Panc1 (cell line): ENCODE measurements at regions not wholly inside any gene's neighbourhood (a gene's known extent, or its start where the extent isn't known, plus 50 kb on each side); places are given as distances from the start of the nearest gene placed in this dataset.

Source experiments
- ATAC-seq: fragments of 200-7000 bp; cut with Tn5 transposase; 2 replicates; pipeline ENCODE4 v1.9.1; 2020; ENCODE audit warnings: mild to moderate bottlenecking, moderate library complexity
- BruUV-seq: library from RNA; stranded (reverse); fragments of 400-500 nt; replicated peaks from 2 replicates; lab custom pipeline; 2021; lab: Mats Ljungman, UMichigan
- CTCF ChIA-PET: fragments of 300-600 bp; sonication (Branson Sonifier 250); formaldehyde crosslinking; loops from one replicate; lab custom pipeline; 2022; ENCODE audit warnings: antibody characterized with exemption; lab: Charles Lee
- POLR2A ChIA-PET: fragments of 300-600 bp; sonication (Branson Sonifier 250); formaldehyde crosslinking; loops from one replicate; lab custom pipeline; 2022; ENCODE audit warnings: antibody characterized with exemption; lab: Charles Lee
- DNase-seq: peaks from one replicate; pipeline ENCODE4 v3.0.0-alpha.2; 2010; ENCODE audit warnings: low read depth, low spot score
- H3K27ac ChIP-seq: 2 replicates; pipeline ENCODE4 v1.5.1; 2011; ENCODE audit warnings: mild to moderate bottlenecking, low read length, inconsistent platforms
- H3K27me3 ChIP-seq: fragments of 200-500 bp; sonication (Bioruptor generic); 2 replicates; pipeline ENCODE4 v1.6.0; 2014; ENCODE audit warnings: low read length, inconsistent platforms; ENCODE audit not compliant: control insufficient read depth, insufficient read depth
- H3K36me3 ChIP-seq: fragments of 200-500 bp; sonication (Bioruptor generic); 2 replicates; pipeline ENCODE4 v1.5.1; 2014; ENCODE audit warnings: inconsistent platforms, mild to moderate bottlenecking, low read length, moderate library complexity; ENCODE audit not compliant: control insufficient read depth, insufficient read depth
- H3K4me1 ChIP-seq: 2 replicates; pipeline ENCODE4 v1.5.1; 2011; ENCODE audit warnings: inconsistent platforms, mild to moderate bottlenecking, low read length, moderate library complexity; ENCODE audit not compliant: control insufficient read depth, insufficient read depth
- H3K4me3 ChIP-seq, 2 experiments: 2 replicates each; pipeline ENCODE4 v1.5.1; 2011 to 2012; ENCODE audit warnings: low read depth in 2 of 2, low read length in 2 of 2, mild to moderate bottlenecking in 2 of 2, inconsistent platforms in 1 of 2, moderate library complexity in 1 of 2
- H3K9me3 ChIP-seq: fragments of 200-500 bp; sonication (Bioruptor generic); 2 replicates; pipeline ENCODE4 v1.5.1; 2014; ENCODE audit warnings: low read depth, mild to moderate bottlenecking, inconsistent platforms, low read length, moderate library complexity; ENCODE audit not compliant: control insufficient read depth, insufficient read depth
- POLR2AphosphoS5 ChIP-seq: IDR thresholded peaks from 2 replicates; pipeline ENCODE4 v1.6.1; 2012; ENCODE audit warnings: mild to moderate bottlenecking, low read depth, low read length, moderate library complexity
- SIN3A ChIP-seq: IDR thresholded peaks from 2 replicates; pipeline ENCODE4 v1.6.1; 2012; ENCODE audit warnings: low read depth, mild to moderate bottlenecking, low read length, moderate library complexity, borderline replicate concordance; ENCODE audit not compliant: insufficient read depth
- TCF7L2 ChIP-seq: IDR thresholded peaks from 2 replicates; pipeline ENCODE4 v1.6.1; 2011; ENCODE audit warnings: mild to moderate bottlenecking, low read depth, low read length, inconsistent platforms
- in situ Hi-C: cut with HindIII; loops from 2 replicates; pipeline ENCODE4 v1.10.0; 2016; ENCODE audit warnings: low sequenced_read_pairs, low pct_unique_long_range_greater_than_20kb
- intact Hi-C: fragments of 100-400 bp; cut with micrococcal nuclease; formaldehyde crosslinking; loops from one replicate; pipeline ENCODE4 v1.10.0; 2022; ENCODE audit not compliant: unreplicated experiment
- TF ChIP-seq, protein P1 (sequence below), 2 experiments: IDR thresholded peaks; 2 replicates each; pipeline ENCODE4 v1.6.1; 2011 to 2012; ENCODE audit warnings: low read depth in 2 of 2, control low read depth in 1 of 2, low read length in 1 of 2, mild to moderate bottlenecking in 1 of 2, moderate library complexity in 1 of 2; ENCODE audit not compliant: insufficient read depth in 1 of 2
- TF ChIP-seq, protein P2 (sequence below): fragments of 450-650 bp; IDR thresholded peaks from 2 replicates; pipeline ENCODE4 v1.5.1; 2017; ENCODE audit warnings: mild to moderate bottlenecking

DNA sequence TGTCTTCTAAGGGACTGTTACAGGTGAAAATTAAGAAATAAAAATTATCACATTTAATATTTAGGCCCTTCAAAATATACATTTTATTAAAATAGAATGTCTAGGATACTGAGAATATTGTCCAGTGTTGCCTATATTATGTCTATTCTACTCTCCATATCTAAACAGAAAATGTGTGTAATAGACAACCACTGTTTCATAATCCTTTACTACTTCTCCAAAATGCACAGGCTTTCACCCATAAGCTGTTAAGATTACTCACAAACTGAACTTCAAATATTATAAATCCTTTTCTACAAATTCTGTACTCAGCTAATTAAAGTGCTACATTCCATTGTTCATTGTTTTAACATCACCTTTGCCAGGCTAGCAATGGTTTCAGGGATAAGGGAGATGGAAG lies 56.7 kb upstream of the TFEC start:
- H3K27me3 ChIP-seq = no peaks in the 10 kb centered on the region
- no peaks in the 10 kb centered on the region for H3K36me3 ChIP-seq
- ATAC-seq (no peak), DNase-seq (no peak)
- no peak overlapping the region for H3K4me3 ChIP-seq
- H3K4me1 ChIP-seq = no peaks in the 10 kb centered on the region
- CTCF ChIA-PET = no interaction called here
- no peak for TF ChIP-seq TCF7L2
- TF ChIP-seq, protein P1, sequence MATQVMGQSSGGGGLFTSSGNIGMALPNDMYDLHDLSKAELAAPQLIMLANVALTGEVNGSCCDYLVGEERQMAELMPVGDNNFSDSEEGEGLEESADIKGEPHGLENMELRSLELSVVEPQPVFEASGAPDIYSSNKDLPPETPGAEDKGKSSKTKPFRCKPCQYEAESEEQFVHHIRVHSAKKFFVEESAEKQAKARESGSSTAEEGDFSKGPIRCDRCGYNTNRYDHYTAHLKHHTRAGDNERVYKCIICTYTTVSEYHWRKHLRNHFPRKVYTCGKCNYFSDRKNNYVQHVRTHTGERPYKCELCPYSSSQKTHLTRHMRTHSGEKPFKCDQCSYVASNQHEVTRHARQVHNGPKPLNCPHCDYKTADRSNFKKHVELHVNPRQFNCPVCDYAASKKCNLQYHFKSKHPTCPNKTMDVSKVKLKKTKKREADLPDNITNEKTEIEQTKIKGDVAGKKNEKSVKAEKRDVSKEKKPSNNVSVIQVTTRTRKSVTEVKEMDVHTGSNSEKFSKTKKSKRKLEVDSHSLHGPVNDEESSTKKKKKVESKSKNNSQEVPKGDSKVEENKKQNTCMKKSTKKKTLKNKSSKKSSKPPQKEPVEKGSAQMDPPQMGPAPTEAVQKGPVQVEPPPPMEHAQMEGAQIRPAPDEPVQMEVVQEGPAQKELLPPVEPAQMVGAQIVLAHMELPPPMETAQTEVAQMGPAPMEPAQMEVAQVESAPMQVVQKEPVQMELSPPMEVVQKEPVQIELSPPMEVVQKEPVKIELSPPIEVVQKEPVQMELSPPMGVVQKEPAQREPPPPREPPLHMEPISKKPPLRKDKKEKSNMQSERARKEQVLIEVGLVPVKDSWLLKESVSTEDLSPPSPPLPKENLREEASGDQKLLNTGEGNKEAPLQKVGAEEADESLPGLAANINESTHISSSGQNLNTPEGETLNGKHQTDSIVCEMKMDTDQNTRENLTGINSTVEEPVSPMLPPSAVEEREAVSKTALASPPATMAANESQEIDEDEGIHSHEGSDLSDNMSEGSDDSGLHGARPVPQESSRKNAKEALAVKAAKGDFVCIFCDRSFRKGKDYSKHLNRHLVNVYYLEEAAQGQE (IDR thresholded peaks at IDR 0.05; ENCODE audit: insufficient read depth in 1 of 2, low read depth in 2 of 2, low read length in 1 of 2) = no peak
- TF ChIP-seq POLR2AphosphoS5 = no peak
- TF ChIP-seq SIN3A = no peak
- TF ChIP-seq, protein P2, sequence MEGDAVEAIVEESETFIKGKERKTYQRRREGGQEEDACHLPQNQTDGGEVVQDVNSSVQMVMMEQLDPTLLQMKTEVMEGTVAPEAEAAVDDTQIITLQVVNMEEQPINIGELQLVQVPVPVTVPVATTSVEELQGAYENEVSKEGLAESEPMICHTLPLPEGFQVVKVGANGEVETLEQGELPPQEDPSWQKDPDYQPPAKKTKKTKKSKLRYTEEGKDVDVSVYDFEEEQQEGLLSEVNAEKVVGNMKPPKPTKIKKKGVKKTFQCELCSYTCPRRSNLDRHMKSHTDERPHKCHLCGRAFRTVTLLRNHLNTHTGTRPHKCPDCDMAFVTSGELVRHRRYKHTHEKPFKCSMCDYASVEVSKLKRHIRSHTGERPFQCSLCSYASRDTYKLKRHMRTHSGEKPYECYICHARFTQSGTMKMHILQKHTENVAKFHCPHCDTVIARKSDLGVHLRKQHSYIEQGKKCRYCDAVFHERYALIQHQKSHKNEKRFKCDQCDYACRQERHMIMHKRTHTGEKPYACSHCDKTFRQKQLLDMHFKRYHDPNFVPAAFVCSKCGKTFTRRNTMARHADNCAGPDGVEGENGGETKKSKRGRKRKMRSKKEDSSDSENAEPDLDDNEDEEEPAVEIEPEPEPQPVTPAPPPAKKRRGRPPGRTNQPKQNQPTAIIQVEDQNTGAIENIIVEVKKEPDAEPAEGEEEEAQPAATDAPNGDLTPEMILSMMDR = no peak
- in situ Hi-C loops = no loop called here
- POLR2A ChIA-PET = no interaction called here
- no peak overlapping the region for H3K27ac ChIP-seq
- no peaks in the 10 kb centered on the region for H3K9me3 ChIP-seq
- intact Hi-C loops = no loop called here
- no TSS peak for BruUV-seq

DNA sequence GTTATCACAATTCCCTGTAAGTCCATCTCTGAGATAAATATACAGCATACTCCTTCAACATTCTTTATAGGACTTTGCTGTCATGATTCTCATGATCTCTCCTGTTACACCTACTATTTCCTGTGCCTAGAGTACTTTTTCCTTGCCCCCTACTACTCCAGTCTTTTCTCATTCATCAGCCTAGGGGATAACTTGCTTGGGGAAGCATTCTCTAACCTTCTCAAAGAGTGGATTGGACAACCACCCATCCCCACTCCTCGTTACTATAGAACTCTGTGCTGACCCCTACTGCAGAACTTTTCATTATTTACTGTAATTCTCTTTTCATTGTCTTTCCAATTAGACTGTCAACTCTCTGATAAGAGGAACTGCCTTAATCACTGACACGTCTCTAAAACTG lies 57.4 kb upstream of the TFEC start:
- Histone ChIP-seq H3K9me3 (no peaks in the 10 kb centered on the region), H3K4me3 (no peak overlapping the region), H3K36me3 (no peaks in the 10 kb centered on the region), H3K27me3 (no peaks in the 10 kb centered on the region), H3K4me1 (no peaks in the 10 kb centered on the region), H3K27ac (no peak overlapping the region)
- BruUV-seq = no TSS peak
- CTCF ChIA-PET = no interaction called here
- TF ChIP-seq, protein P2 = no peak
- no peak for TF ChIP-seq POLR2AphosphoS5
- no peak for TF ChIP-seq TCF7L2
- TF ChIP-seq SIN3A = no peak
- TF ChIP-seq, protein P1 (IDR thresholded peaks at IDR 0.05; ENCODE audit: insufficient read depth in 1 of 2, low read depth in 2 of 2, low read length in 1 of 2) = no peak
- ATAC-seq (no peak), DNase-seq (no peak)
- in situ Hi-C loops = no loop called here
- intact Hi-C loops = no loop called here
- POLR2A ChIA-PET = no interaction called here
